Right ventricle myocardium superior (tissue), 1 donor: ENCODE measurements at regions not wholly inside any gene's neighbourhood (a gene's known extent, or its start where the extent isn't known, plus 50 kb on each side); places are given as distances from the start of the nearest gene placed in this dataset.
A peak's percentile ranks its signal among the peaks of the same experiment; 100 is the strongest.
"Not testable (repeated sequence)": the region's sequence is repeated elsewhere in the genome, so short reads cannot be mapped to it uniquely, and the experiment has no call there.

Experiments
- ATAC-seq: fragments of 200-7000 bp; cut with Tn5 transposase; one replicate; pipeline ENCODE4 v1.9.1; 2020; ENCODE audit warnings: mild to moderate bottlenecking; ENCODE audit not compliant: poor library complexity
- DNase-seq: peaks from one replicate; pipeline ENCODE4 v3.0.0-alpha.2; 2020
- intact Hi-C: fragments of 100-400 bp; cut with DNase I; formaldehyde crosslinking; loops from one replicate; pipeline ENCODE4 v1.11.2; 2022
- donor health status: DM: no; HTN: yes; CAD: no; lungs with severe emphysema.

GRCh38 chrX:115394806-115395205, 105.3 kb downstream of the LUZP4 start:
- DNase-seq, intact Hi-C loops, ATAC-seq: not testable (repeated sequence)

- ATAC-seq (no peak), DNase-seq (no peak)
- intact Hi-C loops, result no loop called here
Measured at GRCh38 chrX:115399306-115399705, 109.8 kb downstream of the LUZP4 start.

DNA sequence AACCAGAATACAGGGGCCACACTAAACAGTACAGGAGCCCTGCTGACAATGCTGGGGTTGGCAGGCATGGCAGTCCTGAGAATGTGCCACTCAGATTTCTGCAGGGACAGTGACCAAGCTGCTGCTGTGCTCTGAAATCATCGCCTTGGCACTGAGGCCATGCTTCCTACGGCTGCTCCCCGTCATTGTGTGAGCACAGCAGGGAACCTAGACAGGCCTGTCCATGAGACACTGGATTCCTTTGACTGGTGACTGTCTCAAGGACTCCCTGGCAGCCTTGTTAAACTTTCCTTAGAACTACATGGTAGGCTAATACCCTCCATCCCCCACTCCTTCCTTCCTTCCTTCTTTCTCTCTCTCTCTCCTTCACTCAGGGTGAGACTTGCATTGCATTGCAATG, 111.4 kb downstream of the LUZP4 start:
- ATAC-seq, result no peak
- intact Hi-C loops, result no loop called here
- no peak for DNase-seq

DNA sequence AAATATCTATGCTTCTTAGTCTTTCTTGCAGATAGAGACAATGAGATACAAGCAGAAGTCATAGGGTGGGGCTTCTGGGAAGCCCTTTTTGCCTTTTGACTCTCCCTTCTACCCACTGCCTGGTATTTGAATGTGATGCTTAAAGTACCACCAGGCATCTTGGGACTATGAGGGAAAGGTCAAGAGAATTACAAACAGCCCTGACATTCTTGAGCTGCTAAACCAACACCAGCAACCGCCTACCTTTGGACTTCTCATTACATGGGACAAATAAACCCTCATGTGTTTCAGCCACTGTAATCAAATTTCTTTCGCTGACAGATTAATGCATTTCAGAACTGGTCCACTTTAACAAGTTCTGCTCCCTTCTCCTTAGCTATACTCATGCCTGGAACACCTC, 112.8 kb downstream of the LUZP4 start:
- intact Hi-C loops, result no loop called here
- ATAC-seq (no peak), DNase-seq (no peak)

DNA sequence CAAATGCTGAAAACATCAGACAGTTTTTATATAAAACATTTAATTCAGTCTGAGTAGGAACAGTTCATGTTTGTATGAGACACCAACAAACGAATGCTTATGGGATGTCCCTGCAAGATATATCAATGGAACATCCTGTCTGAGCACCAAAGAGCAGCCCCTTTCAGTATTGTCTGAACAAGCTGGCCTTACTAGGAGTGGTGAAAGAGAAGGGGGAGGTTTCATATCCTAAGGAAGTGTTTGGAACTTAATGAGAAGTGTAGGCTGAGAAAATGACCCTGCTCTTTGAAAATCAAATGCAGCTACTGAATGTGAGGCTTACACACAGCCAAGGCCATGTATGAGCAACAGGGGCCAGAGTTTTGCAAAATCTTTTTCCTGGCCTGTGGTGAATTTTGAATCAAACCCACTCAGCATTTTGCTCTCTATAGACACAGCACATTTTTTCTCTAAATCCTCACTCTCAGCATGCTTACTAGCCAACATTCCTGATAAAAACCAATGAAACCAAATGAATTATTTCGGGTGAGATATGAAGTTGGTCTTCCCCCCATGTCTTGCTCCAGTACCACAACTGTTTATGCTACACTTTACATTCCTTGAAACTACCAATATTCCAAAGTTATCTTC, 119.4 kb downstream of the LUZP4 start:
- ATAC-seq, result no peak

GRCh38 chrX:115409551-115409950, 120.0 kb downstream of the LUZP4 start:
- no peak for ATAC-seq
- intact Hi-C loops, result no loop called here

More for the DNA sequence above, 119.4 kb downstream of the LUZP4 start:
- intact Hi-C loops, result no loop called here
- no peak for DNase-seq

DNA sequence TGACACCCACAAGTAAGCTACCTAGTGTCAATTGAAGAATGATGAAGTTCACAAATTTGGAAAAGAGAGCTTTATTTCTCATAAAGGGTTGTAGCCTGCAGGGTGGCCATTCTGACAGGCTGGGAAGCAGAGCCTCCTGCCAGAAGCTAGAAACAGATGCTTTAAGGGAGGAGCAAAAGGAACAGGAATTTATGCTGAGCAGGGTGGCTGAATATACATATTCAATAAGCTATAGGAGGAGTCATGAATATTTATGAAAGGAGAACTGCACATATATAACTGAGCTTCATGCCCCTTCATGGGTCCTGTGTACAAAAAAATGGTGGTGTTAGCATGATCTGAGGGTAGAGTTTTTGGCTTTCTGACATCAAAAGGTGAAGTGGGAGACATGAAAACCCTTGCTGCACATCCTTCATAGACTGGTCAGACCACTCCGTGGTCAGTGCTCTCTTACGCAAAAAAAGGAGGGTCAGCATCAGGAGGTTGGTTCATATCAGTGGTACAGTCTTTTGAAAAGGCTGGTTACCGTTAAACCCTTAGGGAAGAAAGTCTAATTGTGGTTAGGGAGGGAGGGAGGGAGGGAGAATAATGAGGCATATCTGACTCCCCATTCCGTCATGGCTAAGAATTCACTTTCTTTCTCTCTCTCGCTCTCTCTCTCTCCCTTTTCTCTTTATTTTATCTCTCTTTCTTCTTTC, 121.4 kb downstream of the LUZP4 start:
- ATAC-seq (no peak), DNase-seq (no peak)
- intact Hi-C loops, result no loop called here

More at GRCh38 chrX:115409551-115409950, 120.0 kb downstream of the LUZP4 start:
- DNase-seq, result no peak

GRCh38 chrX:115413246-115413878, 123.8 kb downstream of the LUZP4 start:
- no peak for DNase-seq
- ATAC-seq, result no peak
- intact Hi-C loops, result no loop called here

DNA sequence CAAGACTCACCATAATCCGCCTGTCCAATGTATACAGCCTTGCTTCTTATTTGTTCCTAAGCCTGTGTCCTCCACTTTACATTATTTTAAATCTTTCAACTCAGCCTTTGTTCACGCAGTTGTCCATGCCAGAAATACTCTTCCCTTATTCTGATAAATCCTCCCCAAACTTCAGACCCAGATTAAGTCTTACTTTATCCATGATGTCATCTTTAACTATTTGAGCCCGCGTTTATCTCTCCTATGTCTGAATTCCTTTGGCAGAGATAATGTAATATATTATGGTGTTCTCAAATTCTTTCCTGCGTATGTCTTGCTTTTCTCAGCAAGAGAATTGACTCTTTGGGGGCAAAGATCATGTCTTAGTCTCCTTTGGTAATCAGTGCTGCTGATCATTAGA, 129.6 kb downstream of the LUZP4 start:
- intact Hi-C loops, result no loop called here
- no peak for ATAC-seq
- DNase-seq, result no peak

DNA sequence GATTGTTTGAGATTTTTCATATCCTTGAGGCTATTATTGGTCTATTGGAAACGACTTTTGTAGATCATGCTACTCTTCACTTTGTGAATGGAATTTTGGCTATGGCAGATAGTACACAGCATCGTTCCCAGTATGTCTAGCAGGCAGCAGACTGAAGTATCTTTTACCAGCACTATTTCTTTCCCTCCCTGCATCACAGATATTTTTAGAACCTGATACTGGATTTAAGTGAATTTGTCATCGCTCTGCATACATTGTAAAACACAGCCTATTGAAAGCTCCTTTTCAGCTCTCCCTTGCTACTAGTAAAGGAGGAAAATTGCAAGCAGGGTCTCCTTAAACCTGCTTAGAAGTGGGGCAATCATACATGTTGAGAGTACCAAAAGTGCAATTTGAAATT, 133.6 kb downstream of the LUZP4 start:
- intact Hi-C loops, result no loop called here
- ATAC-seq, result no peak
- no peak for DNase-seq

GRCh38 chrX:115425359-115425758, 135.6 kb upstream of the PLS3 start:
- ATAC-seq (no peak), DNase-seq (no peak)
- intact Hi-C loops, result no loop called here

DNA sequence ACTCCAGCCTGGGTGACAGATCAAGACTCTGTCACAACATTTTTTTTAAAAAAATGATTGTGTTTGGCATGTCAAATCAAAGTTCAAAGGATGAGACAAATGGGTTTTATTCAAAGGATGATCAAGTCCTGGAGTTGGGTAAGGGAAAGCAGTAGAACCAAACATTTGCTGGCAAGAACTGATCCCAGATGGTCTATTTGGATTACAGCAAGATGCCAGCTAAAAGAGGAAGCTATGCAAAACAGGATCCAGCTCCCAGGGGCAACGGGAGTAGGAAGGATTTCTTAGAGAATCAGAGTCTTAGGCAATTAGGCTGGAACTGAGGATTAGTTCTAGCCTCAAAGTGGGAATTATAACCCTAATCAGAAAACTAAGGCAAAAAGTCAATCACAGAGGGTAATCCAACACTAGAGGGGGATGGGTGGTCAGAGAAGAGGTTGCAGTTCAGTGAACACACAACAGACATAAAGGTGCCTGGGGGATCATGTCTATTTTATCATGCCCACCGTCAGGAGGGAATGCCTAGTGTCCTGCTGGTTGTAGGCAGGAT, 133.0 kb upstream of the PLS3 start:
- DNase-seq (no peak), ATAC-seq (no peak)
- intact Hi-C loops, result no loop called here

GRCh38 chrX:115434834-115435233, 126.1 kb upstream of the PLS3 start:
- ATAC-seq, DNase-seq, intact Hi-C loops: not testable (repeated sequence)

- intact Hi-C loops, result no loop called here
- DNase-seq (no peak), ATAC-seq (no peak)
Measured at GRCh38 chrX:115437841-115438595, 123.0 kb upstream of the PLS3 start.

- no peak for DNase-seq
- intact Hi-C loops, result no loop called here
- ATAC-seq, result no peak
Measured at GRCh38 chrX:115448146-115448545, 112.8 kb upstream of the PLS3 start.

GRCh38 chrX:115449742-115450141, 111.2 kb upstream of the PLS3 start:
- intact Hi-C loops, result no loop called here
- ATAC-seq (peak; percentile 43), DNase-seq (peak; percentile 71)

- no peak for DNase-seq
- intact Hi-C loops, result no loop called here
- no peak for ATAC-seq
Measured at GRCh38 chrX:115452251-115452650, 108.7 kb upstream of the PLS3 start.

DNA sequence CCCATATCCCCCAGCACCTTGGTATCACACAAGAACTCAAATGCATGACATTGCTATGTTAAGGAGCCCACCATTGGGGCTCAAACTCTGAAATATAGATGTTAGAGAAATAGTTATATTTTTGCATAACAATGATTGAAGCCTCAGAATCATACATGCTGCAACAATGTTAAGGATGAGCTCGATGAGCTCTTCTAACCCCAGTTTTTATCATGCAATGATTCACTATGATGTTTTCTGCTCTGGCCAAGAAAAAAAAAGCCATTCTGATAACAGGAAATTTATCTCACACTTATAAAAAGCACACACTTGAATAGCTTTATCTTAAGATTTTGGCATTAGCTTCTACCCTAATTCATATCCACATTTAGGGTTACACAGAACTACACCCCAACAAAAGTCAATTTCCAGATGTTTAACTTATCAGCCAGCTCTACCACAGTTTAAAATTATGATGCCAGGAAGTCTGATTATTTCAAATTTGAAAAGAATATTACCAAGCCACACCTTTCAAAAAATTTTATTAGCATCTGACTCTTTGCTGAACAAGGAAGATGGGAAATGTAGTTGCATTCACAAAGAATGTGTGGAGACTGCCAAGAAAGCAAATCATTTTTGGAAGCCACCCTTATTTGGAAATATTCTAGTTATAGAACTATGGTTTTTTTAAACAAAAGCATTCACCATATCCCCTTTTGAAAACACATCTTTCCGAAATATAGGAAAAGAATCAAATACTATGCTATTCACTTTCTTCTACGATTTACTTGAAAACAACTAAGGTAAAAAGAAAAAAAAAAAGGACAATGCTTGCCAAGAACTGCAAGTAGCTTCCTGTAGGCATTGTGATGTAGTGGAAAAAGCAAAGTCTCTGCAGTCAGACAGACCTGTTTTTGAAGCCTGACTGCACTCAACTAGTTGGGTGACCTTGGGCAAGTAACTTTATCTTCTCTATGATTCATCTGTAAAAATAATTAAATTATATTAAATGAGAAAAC, 100.8 kb upstream of the PLS3 start:
- no peak for ATAC-seq
- intact Hi-C loops, result no loop called here
- no peak for DNase-seq
